Activated naive CD8-positive, alpha-beta T cell treated with anti-CD3 and anti-CD28 coated beads, Interleukin-2, amount 50 U/mL, for 24 hours (primary cell): ENCODE measurements at regions not wholly inside any gene's neighbourhood (a gene's known extent, or its start where the extent isn't known, plus 50 kb on each side); places are given as distances from the start of the nearest gene placed in this dataset.
"Not testable (repeated sequence)": the region's sequence is repeated elsewhere in the genome, so short reads cannot be mapped to it uniquely, and the experiment has no call there.

Experiments
- ATAC-seq: fragments of 150-1000 bp; cut with Tn5 transposase; one replicate; pipeline ENCODE4 v1.10.0; 2021
- DNase-seq: peaks from one replicate; pipeline ENCODE4 v3.0.0; 2021
- H3K27ac Mint-ChIP-seq: one replicate; pipeline ENCODE4 v1.8.0; 2021; ENCODE audit warnings: mild to moderate bottlenecking, mixed read lengths
- H3K27me3 Mint-ChIP-seq: one replicate; pipeline ENCODE4 v1.8.0; 2021; ENCODE audit warnings: mixed read lengths
- H3K36me3 Mint-ChIP-seq: one replicate; pipeline ENCODE4 v1.8.0; 2021; ENCODE audit warnings: low read depth, mixed read lengths
- H3K4me1 Mint-ChIP-seq: one replicate; pipeline ENCODE4 v1.8.0; 2021; ENCODE audit warnings: mixed read lengths
- H3K4me3 Mint-ChIP-seq: one replicate; pipeline ENCODE4 v1.8.0; 2021; ENCODE audit warnings: mild to moderate bottlenecking, moderate library complexity, mixed read lengths
- H3K9me3 Mint-ChIP-seq: one replicate; pipeline ENCODE4 v1.8.0; 2021; ENCODE audit warnings: mixed read lengths

DNA sequence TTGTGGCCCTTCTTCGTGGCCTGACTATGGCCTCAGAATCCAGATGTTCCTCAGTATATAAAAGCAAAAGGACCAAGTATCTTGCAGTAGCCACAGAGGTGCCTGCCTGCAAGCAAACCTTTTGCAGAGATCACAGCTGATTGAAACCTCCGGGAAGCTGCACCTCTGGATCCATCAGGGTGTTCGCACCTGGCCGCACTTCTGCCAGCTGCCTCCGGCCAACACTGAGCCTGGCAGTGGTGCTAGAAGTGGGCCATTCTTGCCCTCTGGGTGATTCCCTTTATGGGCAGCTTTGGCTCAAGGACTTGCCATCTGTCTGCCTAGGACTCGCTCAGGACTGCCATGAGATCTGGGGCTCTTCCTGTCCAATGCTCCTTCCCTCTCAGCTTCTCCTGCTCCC is 214.6 kb upstream of the ECI2 start:
- Mint-ChIP-seq H3K27me3 (peaks cover 6% of the 10 kb centered on the region), H3K4me3 (no peak overlapping the region), H3K36me3 (no peaks in the 10 kb centered on the region), H3K4me1 (no peaks in the 10 kb centered on the region), H3K27ac (no peak overlapping the region), H3K9me3 (no peaks in the 10 kb centered on the region)
- DNase-seq (no peak), ATAC-seq (no peak)

GRCh38 chr6:4349323-4349722 is 213.9 kb upstream of the ECI2 start:
- H3K4me3 Mint-ChIP-seq = no peak overlapping the region
- H3K27me3 Mint-ChIP-seq = peaks cover 6% of the 10 kb centered on the region
- H3K27ac Mint-ChIP-seq = no peak overlapping the region
- ATAC-seq = no peak
- H3K36me3 Mint-ChIP-seq = no peaks in the 10 kb centered on the region
- no peaks in the 10 kb centered on the region for H3K4me1 Mint-ChIP-seq
- DNase-seq = no peak
- no peaks in the 10 kb centered on the region for H3K9me3 Mint-ChIP-seq

DNA sequence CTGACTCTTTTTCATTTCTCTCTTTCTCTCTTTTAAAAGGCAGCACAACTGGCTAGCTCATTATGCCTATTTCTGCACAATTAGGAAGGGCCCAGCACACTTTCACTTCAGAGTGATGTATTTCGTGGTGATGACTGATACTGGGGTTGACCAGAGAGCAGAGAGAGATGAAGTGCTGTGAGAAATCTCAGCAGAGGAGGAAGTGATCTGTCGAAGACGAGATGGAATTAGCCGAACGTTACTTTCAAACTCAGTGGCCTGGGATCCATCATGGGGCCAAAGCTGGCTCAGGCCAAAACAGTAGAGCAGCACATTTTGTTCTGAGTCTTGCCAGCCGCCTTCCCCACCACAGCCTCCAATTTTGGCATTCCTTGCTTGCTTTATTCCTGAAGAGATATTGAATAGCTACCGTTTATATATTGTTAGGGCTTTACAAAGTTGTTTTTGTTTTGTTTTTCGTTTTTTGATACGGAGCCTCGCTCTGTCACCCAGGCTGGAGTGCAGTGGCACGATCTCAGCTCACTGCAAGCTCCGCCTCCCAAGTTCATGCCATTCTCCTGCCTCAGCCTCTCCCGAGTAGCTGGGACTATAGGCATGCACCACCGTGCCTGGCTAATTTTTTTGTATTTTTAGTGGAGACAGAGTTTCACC is 213.2 kb upstream of the ECI2 start:
- Mint-ChIP-seq H3K27me3 (peaks cover 2% of the 10 kb centered on the region), H3K27ac (no peak overlapping the region), H3K36me3 (no peaks in the 10 kb centered on the region), H3K9me3 (no peaks in the 10 kb centered on the region), H3K4me1 (no peaks in the 10 kb centered on the region), H3K4me3 (no peak overlapping the region)
- DNase-seq = no peak
- no peak for ATAC-seq

DNA sequence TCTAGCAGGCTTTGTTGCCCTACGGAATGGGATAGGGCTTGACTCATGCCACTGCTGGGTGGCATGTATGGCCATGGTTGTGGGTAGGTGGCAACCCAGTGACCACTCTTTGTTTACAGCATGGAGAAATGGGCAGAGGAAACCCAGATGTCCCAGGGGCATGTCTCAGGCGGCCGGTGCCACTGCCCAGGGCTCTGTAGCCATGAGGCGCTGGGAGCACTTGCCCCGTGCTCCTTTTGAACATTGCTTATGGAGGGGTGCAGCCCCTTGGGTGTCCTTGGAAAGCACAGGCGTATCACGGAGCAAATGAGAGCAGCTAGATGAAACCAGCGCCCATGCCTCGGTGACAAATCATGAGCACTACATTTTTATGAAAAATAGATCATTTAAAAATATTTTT is 212.5 kb upstream of the ECI2 start:
- no peak for DNase-seq
- H3K36me3 Mint-ChIP-seq = no peaks in the 10 kb centered on the region
- H3K4me3 Mint-ChIP-seq = no peak overlapping the region
- no peak for ATAC-seq
- H3K4me1 Mint-ChIP-seq = no peaks in the 10 kb centered on the region
- peaks cover 2% of the 10 kb centered on the region for H3K27me3 Mint-ChIP-seq
- H3K9me3 Mint-ChIP-seq = no peaks in the 10 kb centered on the region
- no peak overlapping the region for H3K27ac Mint-ChIP-seq

DNA sequence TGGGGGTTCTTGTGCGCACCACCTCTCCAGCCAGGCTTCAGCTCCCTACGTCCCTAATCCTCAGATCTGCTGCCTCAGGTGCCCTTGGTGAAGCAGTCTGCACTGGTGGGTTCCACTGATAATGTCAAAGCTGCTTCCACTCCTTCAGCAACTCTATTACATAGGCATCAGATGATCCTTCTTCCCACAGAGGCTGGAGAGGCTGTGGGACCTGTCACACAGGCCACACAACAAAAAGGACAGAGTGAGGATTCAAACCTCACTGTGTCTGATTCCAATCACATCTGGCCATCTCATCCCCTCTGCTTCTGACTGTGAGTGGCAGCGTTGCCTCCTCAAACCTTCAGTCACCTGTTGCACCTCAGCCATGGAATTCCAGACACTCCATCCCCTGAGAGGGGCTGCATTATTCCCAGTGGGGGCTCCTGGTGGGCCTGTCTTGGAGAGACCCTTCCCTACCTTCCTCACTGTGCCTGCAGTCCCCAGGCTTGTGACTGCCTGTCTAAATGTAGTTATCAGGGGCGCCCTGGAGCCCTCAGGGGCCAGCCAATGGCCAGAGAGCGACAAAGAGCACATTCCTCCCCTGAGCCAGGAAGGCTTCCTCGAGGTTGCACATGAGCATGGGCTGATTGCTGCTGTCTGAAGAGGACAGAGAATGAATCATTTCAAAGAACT is 211.4 kb upstream of the ECI2 start:
- no peaks in the 10 kb centered on the region for H3K9me3 Mint-ChIP-seq
- H3K27ac Mint-ChIP-seq = no peak overlapping the region
- no peaks in the 10 kb centered on the region for H3K4me1 Mint-ChIP-seq
- ATAC-seq = no peak
- no peak for DNase-seq
- H3K4me3 Mint-ChIP-seq = no peak overlapping the region
- H3K36me3 Mint-ChIP-seq = no peaks in the 10 kb centered on the region
- H3K27me3 Mint-ChIP-seq = peaks cover 2% of the 10 kb centered on the region

DNA sequence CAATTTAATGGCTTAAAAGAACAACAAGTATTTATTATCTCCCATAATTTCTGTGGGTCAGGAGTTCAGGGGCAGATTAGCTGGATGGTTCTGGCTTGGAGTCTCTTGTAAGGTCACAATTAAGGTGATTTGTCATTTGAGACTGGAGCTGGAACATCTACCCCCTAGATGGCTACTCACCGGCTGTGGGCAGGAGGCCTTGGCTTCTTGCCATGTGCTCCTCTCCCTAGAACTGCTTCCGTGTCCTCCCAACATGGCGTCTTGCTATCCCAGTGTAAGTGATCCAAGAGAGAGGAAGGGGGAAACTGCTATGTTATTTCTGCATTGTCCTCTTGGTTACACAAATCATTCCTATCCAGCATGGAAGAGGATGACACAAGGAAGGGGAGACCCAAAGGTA is 210.2 kb upstream of the ECI2 start:
- no peaks in the 10 kb centered on the region for H3K36me3 Mint-ChIP-seq
- H3K4me1 Mint-ChIP-seq = no peaks in the 10 kb centered on the region
- no peak overlapping the region for H3K4me3 Mint-ChIP-seq
- ATAC-seq (no peak), DNase-seq (no peak)
- H3K27me3 Mint-ChIP-seq = peaks cover 7% of the 10 kb centered on the region
- H3K9me3 Mint-ChIP-seq = no peaks in the 10 kb centered on the region
- H3K27ac Mint-ChIP-seq = no peak overlapping the region

DNA sequence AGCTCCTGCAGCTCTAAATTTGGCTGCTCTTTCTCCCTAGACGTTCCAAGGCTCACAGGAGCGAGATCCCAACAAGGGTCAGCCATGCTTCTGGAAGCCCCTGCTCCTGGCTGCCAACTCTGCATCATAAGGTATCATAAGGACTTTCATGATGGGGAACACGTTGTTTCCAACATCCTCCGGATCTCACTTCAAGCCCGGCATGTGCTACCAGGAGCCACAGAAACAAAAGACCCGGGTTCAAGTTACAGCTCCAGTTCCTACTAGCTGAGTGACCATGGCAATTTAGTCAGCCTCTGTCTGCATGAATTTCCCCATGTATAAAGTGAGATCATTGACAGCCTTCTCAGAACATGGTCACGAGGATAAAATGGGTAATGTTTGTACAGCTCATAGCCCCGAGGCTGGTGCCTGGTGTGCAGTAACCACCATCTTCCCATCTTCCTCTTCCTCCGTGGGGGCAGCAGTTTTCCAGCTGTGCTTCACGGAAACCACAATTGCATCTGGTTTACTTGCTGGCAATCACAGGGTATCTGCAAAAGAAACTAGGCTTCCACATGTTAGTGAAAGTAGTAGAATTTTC is 209.0 kb upstream of the ECI2 start:
- H3K36me3 Mint-ChIP-seq = no peaks in the 10 kb centered on the region
- H3K27me3 Mint-ChIP-seq = peaks cover 9% of the 10 kb centered on the region
- ATAC-seq (no peak), DNase-seq (no peak)
- no peak overlapping the region for H3K27ac Mint-ChIP-seq
- H3K9me3 Mint-ChIP-seq = no peaks in the 10 kb centered on the region
- H3K4me1 Mint-ChIP-seq = no peaks in the 10 kb centered on the region
- H3K4me3 Mint-ChIP-seq = no peak overlapping the region

- H3K27me3 Mint-ChIP-seq = peaks cover 9% of the 10 kb centered on the region
- no peaks in the 10 kb centered on the region for H3K36me3 Mint-ChIP-seq
- ATAC-seq (no peak), DNase-seq (no peak)
- H3K4me1 Mint-ChIP-seq = no peaks in the 10 kb centered on the region
- H3K4me3 Mint-ChIP-seq = no peak overlapping the region
- no peaks in the 10 kb centered on the region for H3K9me3 Mint-ChIP-seq
- H3K27ac Mint-ChIP-seq = no peak overlapping the region
These were observed 207.2 kb upstream of the ECI2 start for GRCh38 chr6:4342407-4343137.

GRCh38 chr6:4341078-4341797 is 205.9 kb upstream of the ECI2 start:
- Mint-ChIP-seq H3K36me3 (no peaks in the 10 kb centered on the region), H3K9me3 (no peaks in the 10 kb centered on the region), H3K4me1 (no peaks in the 10 kb centered on the region), H3K27me3 (peaks cover 7% of the 10 kb centered on the region), H3K4me3 (no peak overlapping the region), H3K27ac (no peak overlapping the region)
- ATAC-seq = no peak
- no peak for DNase-seq

GRCh38 chr6:4340544-4340943 is 205.2 kb upstream of the ECI2 start:
- DNase-seq = no peak
- no peaks in the 10 kb centered on the region for H3K4me1 Mint-ChIP-seq
- no peak overlapping the region for H3K4me3 Mint-ChIP-seq
- peaks cover 12% of the 10 kb centered on the region for H3K27me3 Mint-ChIP-seq
- no peak overlapping the region for H3K27ac Mint-ChIP-seq
- no peaks in the 10 kb centered on the region for H3K9me3 Mint-ChIP-seq
- no peaks in the 10 kb centered on the region for H3K36me3 Mint-ChIP-seq
- no peak for ATAC-seq

GRCh38 chr6:4338884-4339283 is 203.5 kb upstream of the ECI2 start:
- Mint-ChIP-seq H3K27me3 (peaks cover 12% of the 10 kb centered on the region), H3K9me3 (no peaks in the 10 kb centered on the region), H3K4me1 (no peaks in the 10 kb centered on the region), H3K4me3 (no peak overlapping the region), H3K36me3 (no peaks in the 10 kb centered on the region), H3K27ac (no peak overlapping the region)
- ATAC-seq = no peak
- no peak for DNase-seq

DNA sequence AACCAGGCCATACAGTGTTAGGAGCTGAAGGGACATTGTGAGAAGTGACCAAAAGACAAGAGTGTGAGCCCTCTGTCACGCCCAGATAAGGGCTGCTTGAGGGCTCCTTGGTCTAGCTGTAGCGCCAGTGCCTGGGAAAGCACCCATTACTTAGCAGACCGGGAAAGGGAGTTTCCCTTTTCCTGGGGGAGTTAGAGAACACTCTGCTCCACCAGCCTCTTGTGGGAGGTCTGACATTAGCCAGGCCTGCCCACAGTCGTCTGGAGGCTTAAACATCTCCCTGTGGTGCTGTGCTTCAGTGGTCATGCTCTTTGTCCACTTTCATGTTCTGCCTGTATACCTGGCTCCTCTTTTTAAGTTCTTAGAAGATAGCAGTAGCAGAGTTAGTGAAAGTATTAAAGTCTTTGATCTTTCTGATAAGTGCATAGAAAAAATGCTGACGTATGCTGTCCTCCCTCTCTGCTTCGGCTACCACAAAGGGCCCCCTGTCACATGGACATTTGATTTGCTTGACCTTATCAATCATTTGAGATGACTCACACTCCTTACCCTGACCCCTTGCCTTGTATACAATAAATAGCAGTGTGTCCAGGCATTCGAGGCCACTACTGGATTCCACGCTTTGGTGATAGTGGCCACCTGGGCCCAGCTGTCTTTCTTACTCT is 201.5 kb upstream of the ECI2 start:
- Mint-ChIP-seq H3K4me1 (no peaks in the 10 kb centered on the region), H3K27ac (no peak overlapping the region), H3K36me3 (no peaks in the 10 kb centered on the region), H3K4me3 (no peak overlapping the region), H3K9me3 (no peaks in the 10 kb centered on the region), H3K27me3 (peaks cover 12% of the 10 kb centered on the region)
- DNase-seq (no peak), ATAC-seq (no peak)

- H3K27ac Mint-ChIP-seq = no peak overlapping the region
- no peaks in the 10 kb centered on the region for H3K9me3 Mint-ChIP-seq
- peaks cover 11% of the 10 kb centered on the region for H3K27me3 Mint-ChIP-seq
- no peaks in the 10 kb centered on the region for H3K36me3 Mint-ChIP-seq
- DNase-seq (no peak), ATAC-seq (no peak)
- H3K4me3 Mint-ChIP-seq = no peak overlapping the region
- no peaks in the 10 kb centered on the region for H3K4me1 Mint-ChIP-seq
These were observed 200.7 kb upstream of the ECI2 start for GRCh38 chr6:4336084-4336483.

DNA sequence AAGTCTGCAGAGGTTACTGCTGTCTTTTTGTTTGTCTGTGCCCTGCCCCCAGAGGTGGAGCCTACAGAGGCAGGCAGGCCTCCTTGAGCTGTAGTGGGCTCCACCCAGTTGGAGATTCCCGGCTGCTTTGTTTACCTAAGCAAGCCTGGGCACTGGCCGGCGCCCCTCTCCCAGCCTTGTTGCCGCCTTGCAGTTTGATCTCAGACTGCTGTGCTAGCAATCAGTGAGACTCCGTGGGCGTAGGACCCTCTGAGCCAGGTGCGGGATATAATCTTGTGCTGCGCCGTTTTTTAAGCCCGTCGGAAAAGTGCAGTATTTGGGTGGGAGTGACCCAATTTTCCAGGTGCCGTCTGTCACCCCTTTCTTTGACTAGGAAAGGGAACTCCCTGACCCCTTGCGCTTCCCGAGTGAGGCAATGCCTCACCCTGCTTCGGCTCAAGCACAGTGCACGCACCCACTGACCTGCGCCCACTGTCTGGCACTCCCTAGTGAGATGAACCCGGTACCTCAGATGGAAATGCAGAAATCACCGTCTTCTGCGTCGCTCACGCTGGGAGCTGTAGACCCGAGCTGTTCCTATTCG is 198.9 kb upstream of the ECI2 start:
- H3K36me3 Mint-ChIP-seq, ATAC-seq, DNase-seq, H3K27ac Mint-ChIP-seq, H3K4me3 Mint-ChIP-seq, H3K4me1 Mint-ChIP-seq, H3K27me3 Mint-ChIP-seq, H3K9me3 Mint-ChIP-seq: not testable (repeated sequence)
